ENCODE measurements at regions not wholly inside any gene's neighbourhood (a gene's known extent, or its start where the extent isn't known, plus 50 kb on each side); places are given as distances from the start of the nearest gene placed in this dataset.

DNA sequence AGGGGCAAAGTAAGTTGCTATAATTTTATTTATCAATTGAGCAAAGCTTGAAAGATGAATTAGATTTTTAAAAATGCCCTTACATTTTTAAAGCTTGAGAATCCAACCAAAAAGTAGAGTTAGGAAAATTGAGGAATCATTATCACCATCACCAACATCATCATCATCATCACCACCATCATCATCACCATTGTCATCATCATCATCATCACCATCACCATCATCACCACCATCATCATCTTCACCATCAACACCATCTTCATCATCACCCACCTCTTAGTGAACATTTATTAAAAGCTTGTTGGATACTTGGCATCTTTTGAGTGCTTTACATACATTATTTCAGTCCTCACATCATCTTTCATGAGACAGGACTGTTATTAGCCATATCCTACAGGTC lies 504.4 kb upstream of the TNP1 start:
- TF ChIP-seq, protein P1, sequence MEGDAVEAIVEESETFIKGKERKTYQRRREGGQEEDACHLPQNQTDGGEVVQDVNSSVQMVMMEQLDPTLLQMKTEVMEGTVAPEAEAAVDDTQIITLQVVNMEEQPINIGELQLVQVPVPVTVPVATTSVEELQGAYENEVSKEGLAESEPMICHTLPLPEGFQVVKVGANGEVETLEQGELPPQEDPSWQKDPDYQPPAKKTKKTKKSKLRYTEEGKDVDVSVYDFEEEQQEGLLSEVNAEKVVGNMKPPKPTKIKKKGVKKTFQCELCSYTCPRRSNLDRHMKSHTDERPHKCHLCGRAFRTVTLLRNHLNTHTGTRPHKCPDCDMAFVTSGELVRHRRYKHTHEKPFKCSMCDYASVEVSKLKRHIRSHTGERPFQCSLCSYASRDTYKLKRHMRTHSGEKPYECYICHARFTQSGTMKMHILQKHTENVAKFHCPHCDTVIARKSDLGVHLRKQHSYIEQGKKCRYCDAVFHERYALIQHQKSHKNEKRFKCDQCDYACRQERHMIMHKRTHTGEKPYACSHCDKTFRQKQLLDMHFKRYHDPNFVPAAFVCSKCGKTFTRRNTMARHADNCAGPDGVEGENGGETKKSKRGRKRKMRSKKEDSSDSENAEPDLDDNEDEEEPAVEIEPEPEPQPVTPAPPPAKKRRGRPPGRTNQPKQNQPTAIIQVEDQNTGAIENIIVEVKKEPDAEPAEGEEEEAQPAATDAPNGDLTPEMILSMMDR (IDR thresholded peaks at IDR 0.05) = no peak
- Histone ChIP-seq H3K36me3 (no peaks in the 10 kb centered on the region), H3K4me1 (ENCODE audit: control insufficient read depth in 1 of 2, insufficient read depth in 1 of 2, low read depth in 1 of 2, low read length in 1 of 2) (peaks cover 37 to 47% of the 10 kb centered on the region in 2 experiments)

DNA sequence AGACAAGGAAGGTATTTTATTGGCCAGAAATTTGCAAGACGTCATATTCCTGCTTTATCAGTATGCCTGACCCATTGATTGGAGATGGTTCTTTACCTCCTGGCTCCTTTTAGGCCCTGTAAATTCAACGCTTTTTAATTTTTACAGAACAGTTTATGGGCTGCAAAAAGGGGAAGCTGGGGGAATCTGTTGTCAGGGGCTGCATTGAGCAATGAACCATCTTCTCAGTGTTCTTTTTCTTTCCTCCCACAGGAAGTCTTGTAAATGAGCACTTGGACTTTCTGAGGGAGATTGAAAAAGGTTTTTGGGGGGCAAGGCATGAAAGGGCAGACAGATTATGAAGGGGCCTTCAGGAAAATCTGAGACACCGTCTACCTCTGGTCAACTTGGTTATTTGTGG lies 503.6 kb upstream of the TNP1 start:
- no peaks in the 10 kb centered on the region for H3K9me3 ChIP-seq
- TF ChIP-seq, protein P1 (IDR thresholded peaks at IDR 0.05) = no peak
- peaks cover 22% of the 10 kb centered on the region for H3K27me3 ChIP-seq
- H3K36me3 ChIP-seq = no peaks in the 10 kb centered on the region
- H3K4me1 ChIP-seq (ENCODE audit: control insufficient read depth in 1 of 2, insufficient read depth in 1 of 2, low read depth in 1 of 2, low read length in 1 of 2) = peaks cover 37 to 47% of the 10 kb centered on the region in 2 experiments
- peak overlapping the region in 1 of 2 experiments; percentile 7 for H3K4me3 ChIP-seq (ENCODE audit: low read depth in 1 of 2, low read length in 1 of 2)
- H3K27ac ChIP-seq = peak overlapping the region; percentile 72

More for the DNA sequence above, 504.4 kb upstream of the TNP1 start:
- no peaks in the 10 kb centered on the region for H3K9me3 ChIP-seq
- peaks cover 22% of the 10 kb centered on the region for H3K27me3 ChIP-seq
- no peak overlapping the region for H3K4me3 ChIP-seq (ENCODE audit: low read depth in 1 of 2, low read length in 1 of 2)
- peak overlapping the region; percentile 72 for H3K27ac ChIP-seq

DNA sequence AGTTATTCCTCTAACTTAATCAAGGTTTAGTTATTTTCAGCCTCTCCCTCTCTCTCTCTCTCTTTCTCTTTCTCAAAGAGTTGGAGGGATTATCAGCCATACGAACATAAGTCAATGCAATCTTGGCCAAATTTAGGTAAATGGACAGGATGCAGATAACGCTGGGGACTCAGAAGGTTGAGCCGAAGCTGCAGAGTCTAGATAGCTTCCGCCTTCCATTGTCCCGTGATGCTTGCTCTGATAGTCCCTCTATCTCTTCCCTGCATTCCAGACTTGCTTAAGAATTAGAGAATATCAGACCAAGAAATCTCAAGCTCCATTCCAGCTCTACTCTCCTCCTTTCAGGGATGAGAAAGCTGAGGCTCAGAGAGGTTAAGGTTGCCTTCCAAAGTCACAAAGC lies 502.8 kb upstream of the TNP1 start:
- H3K9me3 ChIP-seq = no peaks in the 10 kb centered on the region
- peak overlapping the region; percentile 72 for H3K27ac ChIP-seq
- H3K27me3 ChIP-seq = peaks cover 22% of the 10 kb centered on the region
- peaks cover 37 to 47% of the 10 kb centered on the region in 2 experiments for H3K4me1 ChIP-seq (ENCODE audit: control insufficient read depth in 1 of 2, insufficient read depth in 1 of 2, low read depth in 1 of 2, low read length in 1 of 2)
- peak overlapping the region in 1 of 2 experiments; percentile 7 for H3K4me3 ChIP-seq (ENCODE audit: low read depth in 1 of 2, low read length in 1 of 2)
- TF ChIP-seq, protein P1 (IDR thresholded peaks at IDR 0.05) = no peak
- H3K36me3 ChIP-seq = no peaks in the 10 kb centered on the region

DNA sequence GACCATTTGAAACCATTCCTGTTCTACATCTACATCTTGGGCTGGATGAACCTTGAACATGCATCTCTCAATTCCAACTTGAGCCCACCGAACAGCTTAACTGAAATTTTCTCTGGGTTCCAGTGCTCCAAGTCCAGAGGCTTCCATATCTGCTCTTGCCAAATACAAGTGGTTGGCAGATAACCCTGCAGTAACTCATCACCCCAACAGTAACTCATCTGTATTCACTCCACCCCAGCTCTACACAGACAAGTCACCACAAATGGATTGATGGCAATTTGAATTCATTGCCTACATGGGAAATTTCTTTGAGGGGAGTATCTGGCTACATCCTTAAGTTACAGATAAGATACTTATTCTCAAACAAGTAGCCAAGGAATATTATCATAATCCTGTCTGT lies 502.4 kb upstream of the TNP1 start:
- Histone ChIP-seq H3K27ac (no peak overlapping the region), H3K36me3 (no peaks in the 10 kb centered on the region), H3K27me3 (peaks cover 22% of the 10 kb centered on the region), H3K4me1 (ENCODE audit: control insufficient read depth in 1 of 2, insufficient read depth in 1 of 2, low read depth in 1 of 2, low read length in 1 of 2) (peaks cover 37 to 47% of the 10 kb centered on the region in 2 experiments), H3K4me3 (ENCODE audit: low read depth in 1 of 2, low read length in 1 of 2) (no peak overlapping the region), H3K9me3 (no peaks in the 10 kb centered on the region)
- TF ChIP-seq, protein P1 (IDR thresholded peaks at IDR 0.05) = no peak

DNA sequence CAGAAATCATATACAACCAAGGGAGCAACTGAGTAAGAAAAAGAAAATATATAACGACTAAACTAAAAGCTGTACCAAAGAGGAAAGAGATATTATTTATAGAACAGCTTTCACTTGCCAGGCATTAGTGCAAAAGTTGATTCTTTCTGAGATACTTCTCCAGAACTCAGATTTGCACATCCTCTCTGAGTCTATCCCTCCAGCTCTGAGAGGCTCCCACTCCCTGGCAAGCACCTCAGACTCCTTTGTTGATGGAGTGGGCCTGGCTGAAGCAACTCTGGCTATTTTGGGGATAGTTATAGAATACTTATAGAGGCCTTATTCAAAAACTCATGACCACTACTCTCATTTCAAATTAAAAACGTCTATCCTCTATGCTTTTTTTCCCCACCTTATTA lies 501.6 kb upstream of the TNP1 start:
- TF ChIP-seq, protein P1 (IDR thresholded peaks at IDR 0.05) = no peak
- Histone ChIP-seq H3K9me3 (no peaks in the 10 kb centered on the region), H3K27me3 (peaks cover 23% of the 10 kb centered on the region), H3K4me1 (ENCODE audit: control insufficient read depth in 1 of 2, insufficient read depth in 1 of 2, low read depth in 1 of 2, low read length in 1 of 2) (peaks cover 37 to 47% of the 10 kb centered on the region in 2 experiments), H3K36me3 (no peaks in the 10 kb centered on the region), H3K4me3 (ENCODE audit: low read depth in 1 of 2, low read length in 1 of 2) (no peak overlapping the region), H3K27ac (peak overlapping the region; percentile 7)

Measured in neutrophil (primary cell).